Right atrium auricular region (tissue), 2 donors: ENCODE measurements at regions not wholly inside any gene's neighbourhood (a gene's known extent, or its start where the extent isn't known, plus 50 kb on each side); places are given as distances from the start of the nearest gene placed in this dataset.

ENCODE experiments used
- DNase-seq: peaks from one replicate; pipeline ENCODE4 v3.0.0-alpha.2; 2019; ENCODE audit warnings: low spot score
- H3K27ac ChIP-seq, 2 donors: fragments of 200-600 bp; sonication (generic); 1 replicate in 1 of 2; 2 replicates in 1 of 2; pipeline ENCODE4 v1.5.1; 2016 to 2019
- H3K27me3 ChIP-seq, 2 donors: fragments of 200-600 bp; sonication (generic); one replicate each; pipeline versions ENCODE4 v1.5.1 to v1.6.0; 2017 to 2019
- H3K36me3 ChIP-seq: fragments of 200-600 bp; sonication (generic); one replicate; pipeline ENCODE4 v1.5.1; 2016
- H3K4me1 ChIP-seq, 2 donors: fragments of 200-600 bp; sonication (generic); one replicate each; pipeline versions ENCODE4 v1.5.1 to v1.6.0; 2017 to 2019
- H3K4me3 ChIP-seq, 2 donors: fragments of 200-600 bp; sonication (generic); 1 replicate in 1 of 2; 2 replicates in 1 of 2; pipeline ENCODE4 v1.5.1; 2017 to 2019; ENCODE audit warnings: mild to moderate bottlenecking in 1 of 2, moderate library complexity in 1 of 2
- H3K9me3 ChIP-seq, 2 donors: fragments of 200-600 bp; sonication (generic); one replicate each; pipeline ENCODE4 v1.5.1; 2019
- CTCF ChIP-seq, 2 donors: fragments of 200-600 bp; sonication (generic); IDR thresholded peaks; one replicate each; pipeline ENCODE4 v1.5.1; 2019; ENCODE audit warnings: antibody characterized with exemption in 2 of 2

GRCh38 chr7:49389871-49390479 lies 383.5 kb upstream of the VWC2 start:
- no peak for DNase-seq
- no peaks in the 10 kb centered on the region for H3K4me1 ChIP-seq
- no peak overlapping the region for H3K27ac ChIP-seq
- no peaks in the 10 kb centered on the region for H3K27me3 ChIP-seq
- no peaks in the 10 kb centered on the region for H3K36me3 ChIP-seq
- TF ChIP-seq CTCF (IDR thresholded peaks at IDR 0.05), result no peak
- H3K4me3 ChIP-seq, result no peak overlapping the region
- no peaks in the 10 kb centered on the region for H3K9me3 ChIP-seq

- no peaks in the 10 kb centered on the region for H3K27me3 ChIP-seq
- no peaks in the 10 kb centered on the region for H3K36me3 ChIP-seq
- no peak overlapping the region for H3K27ac ChIP-seq
- no peak overlapping the region for H3K4me3 ChIP-seq
- TF ChIP-seq CTCF (IDR thresholded peaks at IDR 0.05), result no peak
- H3K4me1 ChIP-seq, result no peaks in the 10 kb centered on the region
- no peak for DNase-seq
- H3K9me3 ChIP-seq, result no peaks in the 10 kb centered on the region
These were observed 377.2 kb upstream of the VWC2 start for GRCh38 chr7:49396229-49396628.

- H3K4me3 ChIP-seq, result no peak overlapping the region
- DNase-seq, result no peak
These were observed 375.7 kb upstream of the VWC2 start for GRCh38 chr7:49397750-49398149.

GRCh38 chr7:49398236-49398635 lies 375.2 kb upstream of the VWC2 start:
- H3K27ac ChIP-seq, result no peak overlapping the region

More at GRCh38 chr7:49397750-49398149, 375.7 kb upstream of the VWC2 start:
- H3K9me3 ChIP-seq, result no peaks in the 10 kb centered on the region
- no peaks in the 10 kb centered on the region for H3K4me1 ChIP-seq
- TF ChIP-seq CTCF (IDR thresholded peaks at IDR 0.05), result no peak
- no peaks in the 10 kb centered on the region for H3K27me3 ChIP-seq
- no peaks in the 10 kb centered on the region for H3K36me3 ChIP-seq
- H3K27ac ChIP-seq, result no peak overlapping the region

GRCh38 chr7:49398746-49399145 lies 374.7 kb upstream of the VWC2 start:
- no peak for TF ChIP-seq CTCF (IDR thresholded peaks at IDR 0.05)
- no peaks in the 10 kb centered on the region for H3K9me3 ChIP-seq
- no peak for DNase-seq

More at GRCh38 chr7:49398236-49398635, 375.2 kb upstream of the VWC2 start:
- H3K27me3 ChIP-seq, result no peaks in the 10 kb centered on the region
- TF ChIP-seq CTCF (IDR thresholded peaks at IDR 0.05), result no peak
- no peaks in the 10 kb centered on the region for H3K4me1 ChIP-seq
- H3K4me3 ChIP-seq, result no peak overlapping the region
- no peaks in the 10 kb centered on the region for H3K36me3 ChIP-seq
- DNase-seq, result no peak
- H3K9me3 ChIP-seq, result no peaks in the 10 kb centered on the region

More at GRCh38 chr7:49398746-49399145, 374.7 kb upstream of the VWC2 start:
- Histone ChIP-seq H3K27ac (no peak overlapping the region), H3K36me3 (no peaks in the 10 kb centered on the region), H3K4me3 (no peak overlapping the region), H3K27me3 (no peaks in the 10 kb centered on the region), H3K4me1 (no peaks in the 10 kb centered on the region)
